SK-N-SH treated with all-trans-retinoic acid at 6 μM for 48 hours (cell line): ENCODE measurements at regions not wholly inside any gene's neighbourhood (a gene's known extent, or its start where the extent isn't known, plus 50 kb on each side); places are given as distances from the start of the nearest gene placed in this dataset.

Experiments
- ATAC-seq: fragments of 200-7000 bp; cut with Tn5 transposase; 3 replicates; pipeline ENCODE4 v1.9.1; 2020; ENCODE audit warnings: mild to moderate bottlenecking, moderate library complexity
- ARNTL ChIP-seq: fragments of 450-650 bp; formaldehyde crosslinking; IDR thresholded peaks from 2 replicates; pipeline ENCODE4 v1.5.0; 2020; ENCODE audit warnings: low read depth, mild to moderate bottlenecking, moderate library complexity, borderline replicate concordance
- BACH2 ChIP-seq: fragments of 250-450 bp; sonication (Bioruptor Pico); IDR thresholded peaks from 2 replicates; pipeline ENCODE4 v1.9.0; 2021; ENCODE audit warnings: mild to moderate bottlenecking, borderline replicate concordance
- CSDC2 ChIP-seq: fragments of 250-450 bp; sonication (Bioruptor Pico); IDR thresholded peaks from 2 replicates; pipeline ENCODE4 v1.5.0; 2020; ENCODE audit warnings: mild to moderate bottlenecking, moderate library complexity
- ESRRG ChIP-seq: fragments of 250-450 bp; sonication (Bioruptor Pico); IDR thresholded peaks from 2 replicates; pipeline ENCODE4 v1.6.1; 2021; ENCODE audit warnings: mild to moderate bottlenecking
- GLIS3 ChIP-seq: fragments of 250-450 bp; sonication (Bioruptor Pico); IDR thresholded peaks from 2 replicates; pipeline ENCODE4 v1.5.0; 2020; ENCODE audit warnings: mild to moderate bottlenecking, moderate library complexity
- ISL1 ChIP-seq: fragments of 250-450 bp; sonication (Bioruptor Pico); IDR thresholded peaks from 2 replicates; pipeline ENCODE4 v2.1.2; 2022; ENCODE audit warnings: mild to moderate bottlenecking, moderate library complexity
- OSR1 ChIP-seq: fragments of 250-450 bp; sonication (Bioruptor Pico); IDR thresholded peaks from 2 replicates; pipeline ENCODE4 v1.8.0; 2022; ENCODE audit warnings: moderate library complexity, mild to moderate bottlenecking, inconsistent platforms
- PPARA ChIP-seq: fragments of 250-450 bp; sonication (Bioruptor Pico); IDR thresholded peaks from 2 replicates; pipeline ENCODE4 v1.5.0; 2020; ENCODE audit warnings: mild to moderate bottlenecking, borderline replicate concordance
- RARB ChIP-seq: fragments of 250-450 bp; sonication (Bioruptor Pico); IDR thresholded peaks from 2 replicates; pipeline ENCODE4 v1.8.0; 2021; ENCODE audit warnings: mild to moderate bottlenecking, moderate library complexity
- SNAI2 ChIP-seq: fragments of 250-450 bp; sonication (Bioruptor Pico); IDR thresholded peaks from 2 replicates; pipeline ENCODE4 v1.5.0; 2020; ENCODE audit warnings: mild to moderate bottlenecking, moderate library complexity
- TCF4 ChIP-seq: fragments of 250-450 bp; sonication (Bioruptor Pico); IDR thresholded peaks from 2 replicates; pipeline ENCODE4 v1.8.0; 2021; ENCODE audit warnings: mild to moderate bottlenecking, moderate library complexity, borderline replicate concordance
- TOX ChIP-seq: fragments of 250-450 bp; sonication (Bioruptor Pico); IDR thresholded peaks from 2 replicates; pipeline ENCODE4 v1.8.0; 2021; ENCODE audit warnings: mild to moderate bottlenecking, moderate library complexity, borderline replicate concordance
- ZC3H10 ChIP-seq: fragments of 250-450 bp; sonication (Bioruptor Pico); IDR thresholded peaks from 2 replicates; pipeline ENCODE4 v1.5.1; 2021; ENCODE audit warnings: mild to moderate bottlenecking, moderate library complexity
- ZFP3 ChIP-seq: fragments of 250-450 bp; sonication (Bioruptor Pico); IDR thresholded peaks from 2 replicates; pipeline ENCODE4 v1.5.0; 2020; ENCODE audit warnings: mild to moderate bottlenecking, moderate library complexity
- ZFP30 ChIP-seq: fragments of 450-650 bp; formaldehyde crosslinking; IDR thresholded peaks from 2 replicates; pipeline ENCODE4 v1.5.0; 2022; ENCODE audit warnings: mild to moderate bottlenecking, moderate library complexity
- ZNF565 ChIP-seq: fragments of 450-650 bp; formaldehyde crosslinking; conservative IDR thresholded peaks from 2 replicates; pipeline ENCODE4 v1.5.0; 2020; ENCODE audit warnings: low read depth, mild to moderate bottlenecking, moderate library complexity
- ZNF8 ChIP-seq: fragments of 450-650 bp; formaldehyde crosslinking; IDR thresholded peaks from 2 replicates; pipeline ENCODE4 v1.5.0; 2020; ENCODE audit warnings: mild to moderate bottlenecking, moderate library complexity
- TF ChIP-seq, protein P1 (sequence below): fragments of 250-450 bp; sonication (Bioruptor Pico); IDR thresholded peaks from 2 replicates; pipeline ENCODE4 v1.8.0; 2020; ENCODE audit warnings: mild to moderate bottlenecking, moderate library complexity, borderline replicate concordance
- TF ChIP-seq, protein P2 (sequence below): fragments of 250-450 bp; sonication (Bioruptor Pico); IDR thresholded peaks from 2 replicates; pipeline ENCODE4 v1.5.1; 2020; ENCODE audit warnings: low read depth, mild to moderate bottlenecking, moderate library complexity
- TF ChIP-seq, protein P3 (sequence below): fragments of 250-450 bp; sonication (Bioruptor Pico); IDR thresholded peaks from 2 replicates; pipeline ENCODE4 v1.8.0; 2021; ENCODE audit warnings: low read depth, mild to moderate bottlenecking, moderate library complexity, borderline replicate concordance
- TF ChIP-seq, protein P4 (sequence below): fragments of 250-450 bp; sonication (Bioruptor Pico); IDR thresholded peaks from 2 replicates; pipeline ENCODE4 v1.5.1; 2021; ENCODE audit warnings: mild to moderate bottlenecking, moderate library complexity
- TF ChIP-seq, protein P5 (sequence below): fragments of 250-450 bp; sonication (Bioruptor Pico); IDR thresholded peaks from 2 replicates; pipeline ENCODE4 v1.5.0; 2020; ENCODE audit warnings: mild to moderate bottlenecking, moderate library complexity

DNA sequence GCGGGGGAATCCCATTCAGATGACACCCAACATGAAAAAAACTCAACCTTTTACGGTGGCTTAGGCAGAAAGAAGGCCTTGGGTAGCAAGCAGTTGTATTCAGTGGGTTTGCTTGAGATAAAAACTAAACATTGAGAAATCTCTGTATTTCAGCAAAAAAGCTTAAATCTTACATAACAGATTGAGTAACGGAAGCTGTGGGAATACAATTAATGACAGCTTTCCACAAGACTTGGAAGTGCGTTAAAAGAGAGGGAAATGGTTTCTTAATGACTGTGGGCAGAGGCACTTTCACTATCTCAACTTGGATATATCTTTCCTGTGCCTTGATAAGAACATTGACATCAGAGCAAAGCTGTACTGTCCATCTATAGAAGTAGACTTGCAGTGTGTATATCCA lies 418.5 kb upstream of the HS3ST1 start:
- no peak for TF ChIP-seq ZC3H10 (CRISPR knock-in tag)
- TF ChIP-seq TCF4, result no peak
- TF ChIP-seq ZNF8 (CRISPR knock-in tag), result no peak
- no peak for TF ChIP-seq TOX (CRISPR knock-in tag)
- no peak for TF ChIP-seq ISL1 (CRISPR knock-in tag)
- TF ChIP-seq OSR1, result no peak
- TF ChIP-seq, protein P1, sequence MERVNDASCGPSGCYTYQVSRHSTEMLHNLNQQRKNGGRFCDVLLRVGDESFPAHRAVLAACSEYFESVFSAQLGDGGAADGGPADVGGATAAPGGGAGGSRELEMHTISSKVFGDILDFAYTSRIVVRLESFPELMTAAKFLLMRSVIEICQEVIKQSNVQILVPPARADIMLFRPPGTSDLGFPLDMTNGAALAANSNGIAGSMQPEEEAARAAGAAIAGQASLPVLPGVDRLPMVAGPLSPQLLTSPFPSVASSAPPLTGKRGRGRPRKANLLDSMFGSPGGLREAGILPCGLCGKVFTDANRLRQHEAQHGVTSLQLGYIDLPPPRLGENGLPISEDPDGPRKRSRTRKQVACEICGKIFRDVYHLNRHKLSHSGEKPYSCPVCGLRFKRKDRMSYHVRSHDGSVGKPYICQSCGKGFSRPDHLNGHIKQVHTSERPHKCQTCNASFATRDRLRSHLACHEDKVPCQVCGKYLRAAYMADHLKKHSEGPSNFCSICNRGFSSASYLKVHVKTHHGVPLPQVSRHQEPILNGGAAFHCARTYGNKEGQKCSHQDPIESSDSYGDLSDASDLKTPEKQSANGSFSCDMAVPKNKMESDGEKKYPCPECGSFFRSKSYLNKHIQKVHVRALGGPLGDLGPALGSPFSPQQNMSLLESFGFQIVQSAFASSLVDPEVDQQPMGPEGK (CRISPR knock-in tag), result no peak
- TF ChIP-seq RARB (CRISPR knock-in tag), result no peak
- no peak for TF ChIP-seq CSDC2 (CRISPR knock-in tag)
- TF ChIP-seq, protein P2, sequence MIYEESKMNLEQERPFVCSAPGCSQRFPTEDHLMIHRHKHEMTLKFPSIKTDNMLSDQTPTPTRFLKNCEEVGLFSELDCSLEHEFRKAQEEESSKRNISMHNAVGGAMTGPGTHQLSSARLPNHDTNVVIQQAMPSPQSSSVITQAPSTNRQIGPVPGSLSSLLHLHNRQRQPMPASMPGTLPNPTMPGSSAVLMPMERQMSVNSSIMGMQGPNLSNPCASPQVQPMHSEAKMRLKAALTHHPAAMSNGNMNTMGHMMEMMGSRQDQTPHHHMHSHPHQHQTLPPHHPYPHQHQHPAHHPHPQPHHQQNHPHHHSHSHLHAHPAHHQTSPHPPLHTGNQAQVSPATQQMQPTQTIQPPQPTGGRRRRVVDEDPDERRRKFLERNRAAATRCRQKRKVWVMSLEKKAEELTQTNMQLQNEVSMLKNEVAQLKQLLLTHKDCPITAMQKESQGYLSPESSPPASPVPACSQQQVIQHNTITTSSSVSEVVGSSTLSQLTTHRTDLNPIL (CRISPR knock-in tag), result no peak
- TF ChIP-seq, protein P3, sequence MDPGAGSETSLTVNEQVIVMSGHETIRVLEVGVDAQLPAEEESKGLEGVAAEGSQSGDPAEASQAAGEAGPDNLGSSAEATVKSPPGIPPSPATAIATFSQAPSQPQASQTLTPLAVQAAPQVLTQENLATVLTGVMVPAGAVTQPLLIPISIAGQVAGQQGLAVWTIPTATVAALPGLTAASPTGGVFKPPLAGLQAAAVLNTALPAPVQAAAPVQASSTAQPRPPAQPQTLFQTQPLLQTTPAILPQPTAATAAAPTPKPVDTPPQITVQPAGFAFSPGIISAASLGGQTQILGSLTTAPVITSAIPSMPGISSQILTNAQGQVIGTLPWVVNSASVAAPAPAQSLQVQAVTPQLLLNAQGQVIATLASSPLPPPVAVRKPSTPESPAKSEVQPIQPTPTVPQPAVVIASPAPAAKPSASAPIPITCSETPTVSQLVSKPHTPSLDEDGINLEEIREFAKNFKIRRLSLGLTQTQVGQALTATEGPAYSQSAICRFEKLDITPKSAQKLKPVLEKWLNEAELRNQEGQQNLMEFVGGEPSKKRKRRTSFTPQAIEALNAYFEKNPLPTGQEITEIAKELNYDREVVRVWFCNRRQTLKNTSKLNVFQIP (CRISPR knock-in tag), result no peak
- no peak for TF ChIP-seq SNAI2 (CRISPR knock-in tag)
- no peak for TF ChIP-seq ARNTL (CRISPR knock-in tag)
- TF ChIP-seq GLIS3 (CRISPR knock-in tag), result no peak
- no peak for TF ChIP-seq ZFP30 (CRISPR knock-in tag)
- no peak for TF ChIP-seq BACH2
- no peak for TF ChIP-seq ZFP3 (CRISPR knock-in tag)
- ATAC-seq, result no peak

DNA sequence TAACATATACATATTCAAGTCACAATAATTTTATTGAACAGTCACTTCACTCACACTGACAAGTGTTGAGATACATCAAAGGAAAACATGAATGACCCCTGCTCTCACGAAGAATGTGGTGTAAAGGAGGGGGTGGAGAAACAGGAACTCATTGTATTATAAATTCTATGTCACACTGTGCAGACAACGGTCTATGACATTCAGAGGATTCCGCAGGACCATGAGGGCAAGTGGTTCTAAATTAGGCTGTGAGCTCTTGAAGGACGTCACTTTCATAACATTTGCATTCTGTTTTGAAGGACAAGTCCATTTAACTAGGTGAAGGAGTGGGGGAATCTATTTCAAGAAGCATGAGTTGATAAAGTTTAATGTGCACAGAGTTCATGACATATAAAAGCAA lies 415.2 kb upstream of the HS3ST1 start:
- ATAC-seq, result no peak
- TF ChIP-seq, protein P4, sequence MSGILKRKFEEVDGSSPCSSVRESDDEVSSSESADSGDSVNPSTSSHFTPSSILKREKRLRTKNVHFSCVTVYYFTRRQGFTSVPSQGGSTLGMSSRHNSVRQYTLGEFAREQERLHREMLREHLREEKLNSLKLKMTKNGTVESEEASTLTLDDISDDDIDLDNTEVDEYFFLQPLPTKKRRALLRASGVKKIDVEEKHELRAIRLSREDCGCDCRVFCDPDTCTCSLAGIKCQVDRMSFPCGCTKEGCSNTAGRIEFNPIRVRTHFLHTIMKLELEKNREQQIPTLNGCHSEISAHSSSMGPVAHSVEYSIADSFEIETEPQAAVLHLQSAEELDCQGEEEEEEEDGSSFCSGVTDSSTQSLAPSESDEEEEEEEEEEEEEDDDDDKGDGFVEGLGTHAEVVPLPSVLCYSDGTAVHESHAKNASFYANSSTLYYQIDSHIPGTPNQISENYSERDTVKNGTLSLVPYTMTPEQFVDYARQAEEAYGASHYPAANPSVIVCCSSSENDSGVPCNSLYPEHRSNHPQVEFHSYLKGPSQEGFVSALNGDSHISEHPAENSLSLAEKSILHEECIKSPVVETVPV (CRISPR knock-in tag), result no peak
- TF ChIP-seq PPARA (CRISPR knock-in tag), result no peak
- no peak for TF ChIP-seq ZNF565 (CRISPR knock-in tag)
- TF ChIP-seq GLIS3 (CRISPR knock-in tag), result no peak
- TF ChIP-seq TOX (CRISPR knock-in tag), result no peak
- no peak for TF ChIP-seq CSDC2 (CRISPR knock-in tag)
- TF ChIP-seq SNAI2 (CRISPR knock-in tag), result no peak
- TF ChIP-seq RARB (CRISPR knock-in tag), result no peak

DNA sequence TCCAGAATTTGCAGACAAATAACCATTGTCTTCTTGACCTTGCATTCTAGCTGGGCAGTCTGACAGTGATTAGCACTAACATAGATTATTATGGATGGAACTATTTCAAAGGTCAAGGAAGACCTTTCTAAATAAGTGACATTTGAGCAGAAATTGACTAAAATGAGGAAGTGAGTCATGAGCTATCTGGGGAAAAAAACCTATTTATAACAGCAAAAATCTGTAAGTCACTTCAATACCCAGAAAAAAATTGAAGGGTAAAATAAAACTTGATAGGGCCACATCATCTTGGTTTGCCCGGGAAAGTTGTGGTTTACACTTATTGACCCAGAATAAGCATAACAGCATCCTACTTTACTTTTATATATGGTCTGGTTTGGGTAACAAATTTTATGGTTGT lies 414.6 kb upstream of the HS3ST1 start:
- TF ChIP-seq PPARA (CRISPR knock-in tag) (no peak), TOX (CRISPR knock-in tag) (no peak), ARNTL (CRISPR knock-in tag) (no peak), ZC3H10 (CRISPR knock-in tag) (no peak), ZNF565 (CRISPR knock-in tag) (no peak), OSR1 (no peak), ZFP3 (CRISPR knock-in tag) (no peak), ESRRG (CRISPR knock-in tag) (no peak), RARB (CRISPR knock-in tag) (no peak), SNAI2 (CRISPR knock-in tag) (no peak)
- TF ChIP-seq, protein P5, sequence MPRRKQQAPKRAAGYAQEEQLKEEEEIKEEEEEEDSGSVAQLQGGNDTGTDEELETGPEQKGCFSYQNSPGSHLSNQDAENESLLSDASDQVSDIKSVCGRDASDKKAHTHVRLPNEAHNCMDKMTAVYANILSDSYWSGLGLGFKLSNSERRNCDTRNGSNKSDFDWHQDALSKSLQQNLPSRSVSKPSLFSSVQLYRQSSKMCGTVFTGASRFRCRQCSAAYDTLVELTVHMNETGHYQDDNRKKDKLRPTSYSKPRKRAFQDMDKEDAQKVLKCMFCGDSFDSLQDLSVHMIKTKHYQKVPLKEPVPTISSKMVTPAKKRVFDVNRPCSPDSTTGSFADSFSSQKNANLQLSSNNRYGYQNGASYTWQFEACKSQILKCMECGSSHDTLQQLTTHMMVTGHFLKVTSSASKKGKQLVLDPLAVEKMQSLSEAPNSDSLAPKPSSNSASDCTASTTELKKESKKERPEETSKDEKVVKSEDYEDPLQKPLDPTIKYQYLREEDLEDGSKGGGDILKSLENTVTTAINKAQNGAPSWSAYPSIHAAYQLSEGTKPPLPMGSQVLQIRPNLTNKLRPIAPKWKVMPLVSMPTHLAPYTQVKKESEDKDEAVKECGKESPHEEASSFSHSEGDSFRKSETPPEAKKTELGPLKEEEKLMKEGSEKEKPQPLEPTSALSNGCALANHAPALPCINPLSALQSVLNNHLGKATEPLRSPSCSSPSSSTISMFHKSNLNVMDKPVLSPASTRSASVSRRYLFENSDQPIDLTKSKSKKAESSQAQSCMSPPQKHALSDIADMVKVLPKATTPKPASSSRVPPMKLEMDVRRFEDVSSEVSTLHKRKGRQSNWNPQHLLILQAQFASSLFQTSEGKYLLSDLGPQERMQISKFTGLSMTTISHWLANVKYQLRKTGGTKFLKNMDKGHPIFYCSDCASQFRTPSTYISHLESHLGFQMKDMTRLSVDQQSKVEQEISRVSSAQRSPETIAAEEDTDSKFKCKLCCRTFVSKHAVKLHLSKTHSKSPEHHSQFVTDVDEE (CRISPR knock-in tag), result no peak
- TF ChIP-seq, protein P2 (CRISPR knock-in tag), result no peak
- TF ChIP-seq, protein P3 (CRISPR knock-in tag), result no peak
- ATAC-seq, result no peak
